ENCODE measurements at regions not wholly inside any gene's neighbourhood (a gene's known extent, or its start where the extent isn't known, plus 50 kb on each side); places are given as distances from the start of the nearest gene placed in this dataset.
"Not testable (repeated sequence)": the region's sequence is repeated elsewhere in the genome, so short reads cannot be mapped to it uniquely, and the experiment has no call there.

DNA sequence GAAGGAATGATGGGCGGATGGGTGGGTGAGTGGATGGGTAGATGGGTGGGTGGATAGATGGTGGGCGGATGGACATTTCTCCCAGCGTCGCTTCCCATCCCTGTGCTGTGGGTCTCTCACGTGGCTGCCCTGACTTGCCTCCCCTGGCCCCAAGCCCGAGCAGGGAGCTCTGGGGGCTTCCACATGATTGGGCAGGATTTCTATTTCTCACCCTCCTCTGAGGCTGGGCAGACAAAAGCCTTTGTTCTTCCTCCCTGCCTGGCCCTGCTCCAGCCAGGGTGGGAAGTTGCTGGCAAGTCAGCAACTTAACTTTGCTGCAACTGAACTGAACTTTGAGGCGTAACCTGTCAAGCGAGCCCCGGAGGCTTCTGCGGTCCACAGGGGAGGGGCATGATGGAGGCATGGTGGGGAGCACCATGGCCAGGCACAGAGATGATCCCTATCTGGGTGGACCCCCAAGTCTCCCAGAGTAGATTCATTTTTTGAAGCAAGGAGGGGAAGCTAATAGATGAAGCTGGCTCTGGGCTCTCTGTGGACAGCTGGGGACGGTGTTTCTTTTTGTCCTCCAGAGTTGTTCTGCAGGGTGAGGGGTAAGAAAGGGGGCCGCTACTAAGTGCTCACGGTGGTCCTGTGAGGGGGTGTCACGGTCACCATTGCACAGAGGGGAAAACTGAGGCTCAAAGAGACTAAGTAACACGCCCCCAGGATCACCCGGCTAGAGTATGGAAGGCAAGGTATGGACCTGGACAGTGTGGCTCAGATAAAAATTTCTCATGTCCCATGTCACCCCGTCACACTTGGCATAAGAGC lies 140.1 kb downstream of the CEBPB start:
- DNase-seq: no peak

DNA sequence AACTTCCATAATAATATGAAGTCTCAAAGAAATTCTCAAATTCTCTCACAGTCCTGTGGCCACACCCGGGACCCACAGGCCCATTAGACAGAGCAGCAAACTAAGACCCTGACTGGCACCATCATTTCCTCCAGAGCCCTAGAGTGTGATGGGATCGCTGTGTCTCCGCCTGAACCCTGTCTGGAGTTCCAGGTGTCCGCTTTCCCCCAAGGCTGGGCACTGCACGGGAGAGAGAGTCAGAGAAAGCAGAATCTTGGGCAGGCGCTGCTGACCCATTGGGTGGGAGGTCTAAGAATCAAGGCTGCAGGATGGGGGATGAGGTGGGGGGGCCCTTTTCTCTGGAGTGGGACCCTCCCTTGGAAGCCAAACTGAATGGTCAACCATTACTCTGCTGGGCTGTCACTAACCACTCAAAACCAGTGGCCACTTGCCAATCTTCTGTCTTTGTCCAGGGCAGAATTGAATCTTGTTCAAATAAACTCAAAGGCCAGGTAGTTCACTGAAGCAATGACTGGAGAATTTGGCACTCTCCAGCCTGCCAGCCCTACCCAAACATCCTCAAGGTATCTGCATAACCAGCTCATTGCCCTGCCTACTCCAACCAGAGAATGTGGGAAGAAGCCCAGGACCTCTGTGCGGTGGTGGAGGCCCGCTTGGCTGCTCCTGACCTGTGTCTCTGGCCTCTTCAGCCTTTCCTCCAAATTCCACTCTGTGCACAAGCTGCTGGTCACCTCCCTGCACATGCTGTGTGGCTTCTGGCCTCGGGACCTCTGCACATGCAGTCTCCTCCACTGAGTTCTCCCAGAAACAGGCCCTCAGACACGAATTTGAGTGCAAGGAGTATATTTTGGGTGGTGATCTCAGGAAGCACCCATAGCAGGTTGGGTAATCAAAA lies 141.1 kb downstream of the CEBPB start:
- no peak for DNase-seq

DNA sequence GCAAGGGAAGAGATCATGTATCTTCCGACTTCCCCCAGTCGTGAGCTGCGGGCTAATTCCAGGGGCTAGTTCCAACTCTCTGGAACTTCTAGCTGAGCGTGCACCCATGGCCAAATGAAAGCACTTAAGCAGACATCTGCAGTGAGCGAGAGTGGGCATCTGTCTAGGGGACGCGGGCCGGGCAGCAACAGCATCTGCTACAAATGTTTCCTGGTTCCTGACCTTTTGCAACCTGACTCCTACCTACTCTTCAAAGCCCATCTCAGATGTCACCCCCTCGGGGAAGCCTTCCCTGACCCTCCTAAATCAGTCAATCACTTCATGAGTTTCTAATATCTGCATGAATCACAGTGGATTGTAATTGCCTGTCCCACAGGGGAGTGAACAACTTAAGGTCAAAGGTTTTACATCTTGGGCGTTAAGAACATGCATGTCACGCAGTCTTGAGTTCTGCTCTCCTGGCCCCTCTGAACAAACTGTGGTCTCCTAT lies 141.9 kb downstream of the CEBPB start:
- no peak for DNase-seq

DNA sequence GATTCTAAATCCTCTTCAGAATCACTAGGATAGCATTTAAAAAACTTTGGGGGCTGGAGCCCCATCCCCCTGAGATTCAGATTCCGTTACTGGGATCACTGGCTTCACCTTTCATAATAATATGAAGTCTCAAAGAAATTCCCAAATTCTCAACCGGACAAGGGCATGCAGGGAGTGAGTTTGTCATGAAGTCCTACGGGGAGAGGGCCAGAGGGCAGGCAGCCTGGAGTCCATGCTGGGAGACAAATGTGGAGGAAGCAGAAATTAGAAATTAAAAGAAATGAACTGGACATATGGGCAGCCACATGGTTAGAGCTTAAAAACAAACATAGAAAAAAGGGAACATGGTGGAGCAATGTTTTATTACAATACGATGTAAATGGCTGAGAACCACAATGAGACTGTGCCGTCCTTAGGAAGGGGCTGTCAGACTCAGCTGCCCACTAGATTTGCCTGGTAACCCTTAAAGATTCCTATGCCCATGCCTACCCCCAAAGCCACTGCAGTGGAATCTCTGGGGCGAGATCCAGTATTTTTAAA lies 142.6 kb downstream of the CEBPB start:
- DNase-seq: no peak

DNA sequence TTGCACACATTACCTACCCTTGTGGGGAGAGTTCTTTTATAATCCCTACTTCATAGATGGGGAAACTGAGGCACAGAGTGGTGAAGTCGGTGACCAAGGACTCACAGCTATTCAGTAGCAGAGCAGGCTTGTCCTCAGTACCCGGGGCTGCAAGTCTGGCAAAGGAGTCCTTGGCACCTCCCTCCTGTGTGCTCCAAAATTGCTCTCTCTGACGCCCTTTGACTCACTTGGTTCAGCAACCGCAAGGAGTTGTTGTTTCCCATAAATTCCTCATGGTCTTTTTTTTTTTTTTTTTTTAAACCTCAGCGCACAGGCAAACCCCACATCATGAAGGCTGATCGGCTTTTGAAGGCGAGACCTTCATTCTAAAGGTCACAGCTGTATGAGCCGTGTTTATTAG lies 143.2 kb downstream of the CEBPB start:
- DNase-seq: no peak

DNA sequence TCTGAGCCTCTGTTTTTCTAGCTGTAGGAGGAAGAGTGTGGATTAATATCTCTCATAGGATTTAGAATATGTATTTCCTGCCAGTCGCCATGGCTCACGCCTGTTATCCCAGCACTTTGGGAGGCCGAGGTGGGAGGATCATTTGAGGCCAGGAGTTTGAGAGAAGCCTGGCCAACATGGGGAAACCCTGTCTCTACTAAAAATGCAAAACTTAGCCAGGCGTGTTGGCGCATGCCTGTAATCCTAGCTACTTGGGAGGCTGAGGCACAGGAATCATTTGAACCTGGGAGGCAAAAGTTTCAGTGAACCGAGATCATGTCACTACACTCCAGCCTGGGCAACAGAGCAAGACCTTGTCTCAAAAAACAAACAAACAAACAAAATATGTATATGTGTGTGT lies 143.9 kb downstream of the CEBPB start:
- not testable (repeated sequence) for DNase-seq

DNA sequence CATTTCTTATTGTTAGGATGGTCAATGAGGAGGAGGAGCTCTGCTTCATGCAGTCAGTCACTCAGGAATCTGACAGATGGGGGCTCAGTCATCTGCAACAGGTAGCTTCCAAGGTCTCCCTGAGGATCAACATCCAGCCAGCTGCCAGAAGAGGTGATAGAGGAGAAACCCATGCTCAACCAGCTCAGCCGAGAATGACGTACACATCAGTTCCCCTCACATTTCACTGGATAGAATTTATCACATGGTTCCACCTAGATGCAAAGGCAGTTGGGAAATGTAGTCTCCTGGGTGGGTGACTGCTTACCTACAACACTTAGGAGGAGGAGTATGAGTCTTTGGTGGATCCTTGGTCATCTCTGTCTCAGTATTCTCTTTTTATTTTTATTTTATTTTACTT lies 144.5 kb downstream of the CEBPB start:
- DNase-seq: no peak

DNA sequence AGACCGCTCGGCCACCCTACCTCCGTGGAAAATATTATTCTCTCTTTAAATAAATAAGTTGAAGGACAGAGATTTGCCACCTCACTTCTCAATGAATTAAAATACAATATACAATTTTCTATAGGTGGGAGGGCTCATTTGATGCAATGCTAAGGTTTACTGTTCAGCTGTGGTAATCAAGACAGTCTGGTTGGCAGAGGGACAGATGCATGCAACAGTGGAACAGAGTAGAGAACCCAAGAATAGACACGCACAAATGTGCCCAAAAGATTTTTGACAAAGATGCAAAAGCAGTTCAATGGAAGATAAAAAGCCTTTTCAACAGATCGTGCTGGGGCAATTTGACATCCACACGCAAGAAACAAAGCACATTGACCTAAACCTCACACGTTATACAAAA lies 145.2 kb downstream of the CEBPB start:
- no peak for DNase-seq

DNA sequence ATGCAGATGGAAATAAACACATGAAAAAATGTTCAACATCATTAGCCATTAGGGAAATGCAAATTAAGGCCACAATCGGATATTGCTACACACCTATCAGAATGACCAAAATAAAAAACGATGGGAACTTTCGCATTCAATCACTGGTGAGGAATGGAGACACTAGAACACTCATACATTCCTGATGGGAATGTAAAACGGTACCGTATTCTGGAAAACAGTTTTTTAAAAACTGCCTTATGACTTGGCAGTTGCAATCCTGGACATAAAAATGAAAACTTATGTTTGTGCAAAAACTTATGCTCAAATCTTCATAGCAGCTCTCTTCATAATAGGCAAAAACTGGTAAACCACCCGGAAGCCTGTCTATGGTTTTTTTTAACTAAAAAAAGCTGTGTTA lies 146.0 kb downstream of the CEBPB start:
- no peak for DNase-seq

DNA sequence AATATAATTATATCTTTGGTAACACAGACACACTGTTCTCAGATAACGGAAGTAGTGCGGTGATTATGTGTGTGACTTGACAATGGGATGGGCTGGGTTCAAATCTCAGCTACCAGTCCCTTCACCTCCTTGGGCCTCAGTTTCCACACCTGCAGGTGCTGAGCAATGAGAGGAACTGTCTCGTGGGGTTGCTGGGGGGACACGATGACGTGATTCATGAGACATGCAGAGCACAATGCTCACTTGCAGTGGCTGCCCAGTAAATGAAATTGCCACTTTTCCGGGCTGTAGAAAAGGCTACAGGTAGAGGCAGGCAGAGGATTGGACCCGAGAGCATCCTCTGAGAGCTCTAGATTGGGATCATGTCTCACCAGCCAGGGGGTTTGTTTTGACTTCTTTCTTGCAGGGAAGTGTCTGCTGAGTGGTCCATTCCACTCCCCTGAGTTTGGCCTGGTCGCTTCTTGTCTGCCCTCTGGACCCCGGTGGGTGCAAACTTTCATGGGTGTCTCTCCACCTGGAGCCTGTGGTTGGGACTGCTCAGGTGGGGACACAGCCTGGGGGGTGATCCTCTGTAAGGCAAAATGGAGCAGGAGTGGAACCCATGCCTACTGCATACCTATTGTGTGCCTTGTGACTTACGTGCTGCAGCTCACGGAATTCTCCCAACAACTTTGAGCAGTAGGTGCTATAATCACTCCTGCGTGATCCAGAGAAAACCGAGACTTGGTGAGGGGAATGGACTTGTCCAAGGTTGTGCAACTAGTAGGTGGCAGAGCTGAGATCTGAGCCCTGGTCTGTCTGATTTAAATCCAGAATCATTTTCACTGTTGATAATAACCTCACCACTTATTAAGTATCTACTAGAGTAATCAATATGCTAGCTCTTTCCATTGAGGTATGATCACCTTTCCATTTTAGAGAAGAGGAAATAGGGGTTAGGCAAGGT lies 147.2 kb downstream of the CEBPB start:
- no peak for DNase-seq

DNA sequence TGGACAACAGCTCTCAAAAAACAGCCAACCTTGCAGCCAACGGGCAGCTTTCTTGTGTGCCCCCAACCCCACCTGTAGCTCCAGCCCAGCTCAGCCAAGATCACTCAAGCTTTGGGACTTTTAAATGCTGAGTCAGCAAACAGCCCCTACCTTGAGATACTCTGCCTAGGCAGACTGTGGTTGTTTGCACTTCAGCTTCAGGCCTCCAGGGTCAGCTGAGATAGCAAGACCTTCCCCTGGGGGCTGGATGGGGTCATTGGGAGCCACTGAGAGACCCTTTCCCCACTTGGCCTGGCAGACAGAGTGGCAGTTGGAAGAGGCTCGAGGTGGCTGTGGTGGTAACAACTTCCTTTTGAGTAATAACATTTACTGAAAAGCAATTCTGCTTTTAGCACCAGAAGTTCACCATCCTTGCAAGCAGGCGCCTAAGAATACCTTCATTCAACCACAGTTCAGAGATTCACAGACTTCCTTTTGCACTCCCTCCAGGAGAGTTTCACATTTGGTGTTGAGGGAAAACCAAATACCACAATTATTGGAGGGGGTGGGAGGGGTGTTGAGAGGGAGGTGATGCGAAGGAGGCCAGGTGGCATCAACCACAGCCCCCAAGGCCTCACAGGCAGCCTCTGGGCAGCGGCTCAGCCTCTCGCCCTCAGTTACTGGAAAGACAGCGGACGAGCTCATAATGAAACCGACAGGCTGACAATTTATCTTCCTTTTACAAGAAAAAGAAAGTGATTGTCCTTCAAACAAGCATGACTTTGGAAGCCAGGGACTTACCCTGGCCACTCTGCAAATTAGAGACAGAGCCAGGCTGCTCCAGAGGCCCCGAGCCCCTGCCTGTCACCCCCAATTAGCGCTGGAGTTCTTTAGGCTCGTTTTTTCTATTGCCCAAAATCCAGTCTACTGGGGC lies 148.1 kb downstream of the CEBPB start:
- DNase-seq: no peak

DNA sequence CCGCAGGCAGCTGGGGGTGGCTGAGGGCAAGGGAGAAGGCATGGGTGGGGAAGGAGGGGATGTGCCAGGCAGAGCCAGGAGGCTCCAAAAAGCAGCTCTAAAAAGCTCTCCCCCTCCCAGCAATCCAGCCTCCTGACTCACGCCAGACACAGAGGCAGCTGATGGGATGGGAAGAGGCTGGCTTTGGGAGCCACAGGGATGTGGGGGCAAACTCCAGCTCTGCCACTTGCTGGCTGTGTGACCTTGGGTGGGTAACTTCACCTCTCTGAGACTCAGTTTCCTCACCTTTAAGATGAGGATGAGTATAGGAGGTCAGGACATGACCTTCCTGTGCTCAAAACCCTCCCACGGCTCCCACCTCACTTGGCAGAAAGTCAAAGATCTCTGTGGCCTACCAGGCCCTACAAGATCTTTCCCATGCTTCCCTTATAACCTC lies 148.9 kb downstream of the CEBPB start:
- no peak for DNase-seq

DNA sequence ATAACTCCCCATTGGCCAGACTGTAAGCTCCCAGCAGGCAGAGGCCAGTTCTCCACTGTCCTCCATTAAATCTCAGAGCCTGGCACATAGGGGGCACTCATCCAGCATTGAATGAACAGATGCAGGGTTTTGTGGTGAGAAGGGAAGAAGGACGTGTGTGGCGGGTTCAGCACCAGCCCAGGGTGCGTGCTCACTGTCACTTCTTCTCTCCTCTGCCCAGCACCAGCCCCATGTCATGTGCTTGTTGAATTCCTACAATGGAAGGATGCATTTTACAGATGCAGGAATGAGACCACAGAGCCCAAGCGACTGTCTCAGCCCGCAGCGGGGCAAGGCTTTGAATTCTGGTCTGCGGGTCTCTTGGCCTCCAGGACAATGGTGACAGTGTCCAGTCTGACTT lies 149.9 kb downstream of the CEBPB start:
- DNase-seq: no peak

DNA sequence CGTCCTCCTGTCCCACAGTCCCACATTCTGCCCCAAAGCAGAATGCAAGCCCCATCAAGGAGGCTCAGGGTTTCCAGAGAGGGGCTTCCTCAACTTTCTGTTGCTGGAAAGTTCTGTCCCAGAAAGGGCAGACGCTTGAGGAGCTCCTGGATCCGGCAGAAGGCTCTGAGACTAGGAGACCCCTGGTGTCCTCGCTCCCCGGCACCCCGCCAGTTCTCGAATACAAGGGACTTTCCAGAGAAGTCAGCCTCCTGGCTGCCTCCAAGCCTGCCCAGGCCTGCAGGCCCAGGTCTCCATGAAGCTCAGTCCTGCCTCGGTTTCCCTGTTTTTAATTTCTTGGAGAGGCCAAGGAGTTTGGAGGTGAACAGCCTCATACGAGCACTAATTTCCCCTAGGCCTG lies 150.4 kb downstream of the CEBPB start:
- DNase-seq: no peak

DNA sequence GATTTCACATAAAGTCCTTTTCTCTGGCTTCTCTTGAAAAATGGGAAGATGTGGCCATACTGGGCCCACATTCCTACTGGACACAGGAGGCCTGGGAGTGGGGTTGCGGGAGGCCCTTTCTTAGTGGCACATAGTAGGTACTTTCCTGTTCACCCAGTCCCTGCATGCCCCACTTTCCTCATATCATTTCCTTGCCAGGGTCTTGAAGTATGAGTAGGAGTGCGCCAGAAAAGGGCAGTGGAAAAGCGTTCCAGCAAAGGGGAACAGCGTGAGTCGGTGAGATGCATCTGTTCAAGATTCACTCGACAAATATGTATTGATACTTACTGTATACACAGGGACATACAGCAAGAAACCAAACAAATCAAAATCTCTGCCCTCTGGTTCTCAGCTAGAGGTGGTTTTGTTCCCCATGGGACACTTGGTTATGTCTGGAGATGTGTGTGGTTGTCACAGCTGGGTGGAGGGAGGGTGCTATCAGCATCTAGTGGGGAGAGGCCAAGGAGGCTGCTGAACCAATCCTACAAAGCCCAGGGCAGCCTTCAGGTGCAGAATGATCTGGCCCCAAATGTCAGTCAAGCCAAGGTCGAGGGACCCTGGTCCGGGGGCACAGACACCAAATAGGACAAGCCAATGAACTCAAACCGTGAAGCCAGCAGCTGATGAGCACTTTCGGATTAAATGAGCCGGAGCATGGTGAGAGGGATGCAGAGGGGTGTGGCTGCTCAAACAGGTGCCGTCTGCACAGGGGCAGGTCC lies 151.4 kb downstream of the CEBPB start:
- no peak for DNase-seq

DNA sequence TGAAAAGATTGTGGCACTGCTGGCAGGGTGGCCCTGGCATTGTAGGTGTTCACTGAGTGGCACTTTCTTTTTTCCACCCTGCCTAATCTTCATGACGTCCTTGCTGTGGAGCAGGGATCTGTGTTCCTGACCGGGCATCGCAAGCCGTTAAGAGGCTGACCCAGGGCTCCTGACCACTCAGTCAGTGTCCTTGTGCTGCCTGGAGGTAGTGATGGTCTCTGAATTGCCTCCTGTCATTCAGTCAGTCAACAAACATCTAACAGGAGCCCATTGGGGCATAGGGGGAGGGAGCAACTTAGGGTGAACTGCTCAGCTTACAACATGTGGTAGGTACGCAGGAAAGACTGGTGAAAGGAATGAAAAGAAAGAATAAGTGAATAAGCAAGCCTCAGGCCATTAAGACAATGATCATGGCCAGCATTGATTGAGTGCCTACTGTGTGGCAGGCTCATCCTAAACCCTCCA lies 152.0 kb downstream of the CEBPB start:
- no peak for DNase-seq

DNA sequence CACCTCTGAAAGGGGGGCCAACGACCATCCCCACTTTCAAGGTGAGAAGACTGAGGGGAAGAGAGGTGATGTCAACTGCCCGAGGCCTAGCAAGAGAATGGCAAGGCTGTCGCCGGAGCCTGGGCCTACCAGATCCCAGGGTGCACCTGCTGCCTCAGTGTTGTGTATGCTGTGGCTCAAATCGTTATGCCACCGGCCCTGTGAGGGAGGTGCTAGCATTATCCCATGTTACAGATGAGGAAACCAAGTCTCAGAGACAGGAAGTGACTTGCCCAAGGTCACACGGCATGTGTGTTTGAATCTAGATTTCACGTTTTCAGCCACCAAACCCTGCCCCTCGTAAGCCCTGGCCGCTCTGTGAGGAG lies 152.5 kb downstream of the CEBPB start:
- no peak for DNase-seq

DNA sequence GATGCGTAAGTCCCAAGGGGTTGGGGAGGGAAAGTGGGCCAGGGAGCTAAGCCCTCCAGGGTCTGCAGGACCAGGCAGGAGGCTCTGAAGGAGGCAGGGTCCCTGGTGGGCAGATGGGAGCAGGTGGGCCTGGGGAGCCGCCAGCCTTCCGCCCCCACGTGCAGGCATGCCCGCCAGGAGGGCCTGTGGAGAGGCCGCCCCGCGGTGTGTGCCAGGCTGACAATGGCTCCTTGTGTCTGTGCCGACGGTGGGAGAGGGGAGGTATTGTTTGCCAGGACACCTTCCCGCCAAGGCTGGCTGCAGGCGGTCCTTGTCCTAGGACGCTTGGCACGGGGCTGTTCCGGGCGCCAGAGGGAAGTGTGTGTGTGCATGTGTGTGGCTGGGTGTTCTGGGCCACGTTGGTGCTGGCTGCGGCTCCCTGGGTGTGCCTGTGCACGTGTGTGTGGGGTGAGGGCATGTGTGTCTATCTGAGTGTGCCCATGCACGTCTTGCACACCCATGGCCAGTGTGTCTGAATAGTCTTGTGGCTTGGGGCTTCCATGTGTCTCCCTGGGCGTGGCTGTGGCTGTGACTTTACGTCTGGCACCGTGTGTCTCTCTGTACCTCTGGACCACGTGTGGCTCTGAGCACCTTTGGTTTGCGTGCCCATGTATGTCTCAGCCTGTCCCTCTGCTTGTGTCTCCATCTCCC lies 153.0 kb downstream of the CEBPB start:
- DNase-seq: no peak

DNA sequence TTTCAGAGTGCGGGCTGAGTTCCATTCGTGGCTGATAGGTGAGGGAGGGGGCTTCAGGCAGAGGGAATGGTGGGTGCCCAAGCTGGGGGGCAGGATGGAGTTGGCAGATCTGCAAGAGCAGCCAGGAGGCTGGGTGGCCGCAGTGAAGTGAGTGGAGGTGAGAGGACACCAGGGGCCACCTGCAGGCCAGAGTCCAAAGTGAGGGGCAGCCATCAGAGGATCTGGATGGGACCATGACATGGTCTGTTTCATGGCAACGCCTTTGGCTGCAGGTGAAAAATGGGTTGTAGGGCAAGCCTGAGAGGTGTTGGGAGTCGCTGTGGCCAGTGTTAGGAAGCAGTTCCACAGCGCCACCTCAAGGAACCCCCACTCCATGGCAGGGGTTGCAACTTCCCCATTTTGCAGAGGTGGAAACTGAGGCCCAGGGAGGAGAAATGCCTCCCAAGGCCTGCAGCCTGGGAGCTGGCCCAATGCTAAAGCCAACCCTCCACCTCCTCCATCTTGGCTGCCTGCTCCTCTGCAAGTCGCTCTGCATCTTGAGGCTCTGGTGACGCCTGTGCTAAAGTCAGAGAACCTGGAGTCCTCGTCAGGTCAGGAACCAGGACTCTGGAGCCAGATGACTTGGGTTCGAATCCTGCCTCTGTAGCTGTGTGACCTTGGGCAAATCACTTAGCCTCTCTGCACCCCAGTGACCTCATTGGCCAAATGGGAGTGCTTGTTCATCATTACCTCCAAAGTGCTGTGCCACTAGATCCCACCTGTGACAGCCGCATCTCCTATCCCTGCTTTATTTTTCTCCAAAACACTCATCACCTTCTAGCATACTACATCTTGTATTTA lies 153.8 kb downstream of the CEBPB start:
- no peak for DNase-seq
